ENCODE measurements at regions not wholly inside any gene's neighbourhood (a gene's known extent, or its start where the extent isn't known, plus 50 kb on each side); places are given as distances from the start of the nearest gene placed in this dataset.
"Not testable (repeated sequence)": the region's sequence is repeated elsewhere in the genome, so short reads cannot be mapped to it uniquely, and the experiment has no call there.

DNA sequence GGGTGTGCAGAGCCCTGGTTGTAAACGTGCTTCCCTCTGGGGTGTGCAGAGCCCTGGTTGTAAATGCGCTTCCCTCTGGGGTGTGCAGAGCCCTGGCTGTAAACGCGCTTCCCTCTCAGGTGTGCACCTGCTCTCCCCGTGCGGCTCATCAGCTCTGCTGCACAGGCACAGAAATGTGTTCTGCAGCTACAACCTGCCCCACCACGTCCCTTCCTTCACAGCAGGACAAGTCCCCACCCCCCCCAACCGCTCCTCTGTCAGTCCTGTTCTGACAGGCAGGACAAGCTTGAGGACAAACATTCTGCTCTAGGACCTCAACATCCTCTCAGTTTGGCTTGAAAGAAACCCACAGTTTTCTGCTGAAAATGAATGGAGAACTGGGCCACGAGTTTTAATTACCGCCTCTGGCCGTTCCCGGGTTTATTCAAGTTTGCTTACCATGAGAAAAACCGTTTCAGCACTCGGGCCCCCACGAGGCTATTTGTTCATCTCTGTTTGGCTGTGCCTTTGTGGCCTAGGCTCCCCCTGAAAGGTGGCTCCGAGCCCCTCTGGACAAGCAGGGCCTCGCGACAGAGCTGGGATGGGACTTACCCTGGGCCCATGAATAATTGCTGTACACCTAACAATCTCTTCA, 81.0 kb upstream of the ASB18 start:
- ATAC-seq (ENCODE audit: poor library complexity) (no peak), DNase-seq (no peak)
- intact Hi-C loops (cut with DNase I): no loop called here

GRCh38 chr2:236346366-236346765, 82.2 kb upstream of the ASB18 start:
- no peak for ATAC-seq (ENCODE audit: poor library complexity)
- DNase-seq: no peak
- intact Hi-C loops (cut with DNase I): no loop called here

- intact Hi-C loops (cut with DNase I): no loop called here
- ATAC-seq (ENCODE audit: poor library complexity) (no peak), DNase-seq (no peak)
Observed at GRCh38 chr2:236348279-236348678, 84.1 kb upstream of the ASB18 start.

GRCh38 chr2:236348976-236349375, 84.8 kb upstream of the ASB18 start:
- DNase-seq (no peak), ATAC-seq (ENCODE audit: poor library complexity) (no peak)
- intact Hi-C loops (cut with DNase I): no loop called here

DNA sequence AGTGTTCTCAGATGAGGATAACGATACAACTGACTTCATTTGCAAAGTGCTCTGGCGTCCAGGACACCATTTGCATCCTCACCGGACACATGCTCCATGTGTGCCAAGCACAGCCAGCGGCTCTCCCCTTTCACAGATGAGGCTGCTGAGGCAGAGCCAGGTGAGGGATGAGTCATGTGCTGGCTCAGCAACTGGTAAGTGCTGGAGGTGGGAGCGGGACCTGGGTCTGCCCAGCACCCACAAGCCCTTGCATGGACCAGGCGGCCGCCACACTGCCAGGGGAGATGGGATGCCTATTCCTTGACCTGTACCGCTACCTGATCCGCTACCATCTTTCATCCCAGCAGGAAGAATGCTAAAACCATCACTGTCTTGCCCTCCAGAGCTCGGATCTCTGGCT, 86.2 kb upstream of the ASB18 start:
- no peak for ATAC-seq (ENCODE audit: poor library complexity)
- no peak for DNase-seq
- intact Hi-C loops (cut with DNase I): loop anchor here (10.0 kb wide), 1 partner anchor 164 kb away; no protein-coding TSS in a partner anchor

GRCh38 chr2:236351966-236352525, 87.8 kb upstream of the ASB18 start:
- intact Hi-C loops (cut with DNase I): loop anchor here (2.0 to 10.0 kb wide), 2 partner anchors 163 to 709 kb away; no protein-coding TSS in a partner anchor
- DNase-seq (no peak), ATAC-seq (ENCODE audit: poor library complexity) (no peak)

DNA sequence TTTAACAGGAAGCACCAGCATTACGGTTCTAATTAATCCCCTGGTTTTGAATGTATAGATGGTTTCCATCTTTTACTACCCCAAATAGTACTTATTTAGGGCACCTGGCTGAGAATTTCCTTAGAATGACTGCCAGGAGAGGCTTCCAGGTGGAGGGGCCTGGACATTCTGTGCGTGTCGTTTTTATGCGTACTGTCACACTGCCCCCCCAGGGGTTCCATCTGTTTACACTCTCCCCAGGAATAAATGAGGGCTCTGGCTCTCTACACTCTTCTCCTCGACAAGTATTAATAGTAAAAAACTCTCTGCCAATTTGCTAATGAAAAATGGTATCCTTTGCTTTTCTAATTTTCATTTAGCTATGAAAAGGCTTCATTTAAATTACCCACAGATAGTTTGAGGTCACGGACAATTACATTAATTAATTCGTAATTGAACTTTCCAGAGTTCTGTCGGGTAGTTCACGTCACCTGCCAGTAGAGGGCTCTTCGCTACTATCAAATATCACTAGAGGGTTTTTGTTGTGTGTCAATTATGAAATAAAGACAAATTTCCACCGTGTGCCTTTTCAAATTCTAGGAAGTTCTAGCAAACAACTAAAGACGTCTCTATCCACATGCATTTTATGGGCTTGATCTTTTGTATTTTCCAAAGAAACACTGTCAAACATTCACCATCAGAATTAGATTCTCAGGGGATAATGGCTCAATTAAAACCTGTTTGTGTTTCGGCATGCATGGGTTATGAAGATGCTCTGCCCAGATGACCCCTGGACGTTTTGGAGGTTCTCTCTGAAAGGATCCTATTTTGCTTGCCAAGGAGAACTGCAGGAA, 88.8 kb upstream of the ASB18 start:
- DNase-seq (no peak), ATAC-seq (ENCODE audit: poor library complexity) (peak; percentile 53)
- intact Hi-C loops (cut with DNase I): loop anchor here (2.0 to 10.0 kb wide), 2 partner anchors 162 to 708 kb away; no protein-coding TSS in a partner anchor

DNA sequence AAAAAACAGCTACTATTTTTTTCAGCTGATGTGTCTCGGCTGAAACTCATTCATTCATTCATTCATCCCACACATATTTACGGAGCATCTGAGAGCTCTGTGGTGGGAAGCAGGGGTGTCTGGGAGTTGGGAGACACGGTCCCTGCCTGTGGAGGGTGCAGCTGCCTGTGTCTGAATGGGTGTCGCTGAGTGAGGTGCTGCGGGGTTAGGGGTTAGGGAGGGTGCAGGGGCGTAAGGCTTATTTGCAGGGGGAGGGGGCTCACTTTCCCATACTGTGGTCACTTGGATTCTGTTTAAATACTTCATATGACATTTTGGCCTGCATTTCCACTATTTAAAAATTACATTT, 89.4 kb upstream of the ASB18 start:
- no peak for ATAC-seq (ENCODE audit: poor library complexity)
- DNase-seq: no peak
- intact Hi-C loops (cut with DNase I): loop anchor here (2.0 to 10.0 kb wide), 2 partner anchors 161 to 707 kb away; no protein-coding TSS in a partner anchor

- ATAC-seq (ENCODE audit: poor library complexity): no peak
- no peak for DNase-seq
- intact Hi-C loops (cut with DNase I): loop anchor here (2.0 to 10.0 kb wide), 2 partner anchors 161 to 673 kb away; no protein-coding TSS in a partner anchor
Observed at GRCh38 chr2:236354056-236354940, 90.1 kb upstream of the ASB18 start.

DNA sequence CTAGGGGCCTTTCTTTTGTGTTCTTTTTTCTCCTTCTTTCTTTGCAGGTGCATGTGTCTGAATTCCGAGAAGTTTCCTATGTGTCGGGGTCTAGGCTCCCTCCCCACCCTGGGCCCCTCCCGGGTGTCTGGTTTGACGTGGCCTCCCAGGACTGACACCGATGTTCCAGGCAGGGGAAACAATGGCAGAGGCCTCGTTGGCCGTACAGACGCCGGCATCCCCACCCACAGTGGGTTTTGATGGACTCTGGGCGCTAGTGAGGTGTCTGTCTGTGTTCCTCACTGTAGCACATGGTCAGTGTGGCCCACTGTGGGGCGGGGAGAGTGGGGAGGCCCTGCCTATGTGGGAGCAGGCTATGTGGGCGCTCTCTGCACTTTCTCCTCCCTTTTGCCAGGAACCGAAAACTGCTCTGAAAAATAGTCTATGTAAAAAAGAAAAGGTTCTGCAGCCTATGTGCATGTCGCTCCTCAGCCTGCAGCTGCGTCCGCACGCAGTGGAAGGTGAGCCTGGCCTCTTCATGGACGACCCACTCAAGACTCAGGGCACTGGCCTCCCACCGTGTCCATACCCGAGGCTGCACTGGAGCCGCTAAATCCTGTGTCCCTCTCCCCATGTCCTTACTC, 90.9 kb upstream of the ASB18 start:
- intact Hi-C loops (cut with DNase I): loop anchor here (2.0 to 10.0 kb wide), 2 partner anchors 160 to 672 kb away; no protein-coding TSS in a partner anchor
- ATAC-seq (ENCODE audit: poor library complexity): no peak
- DNase-seq: no peak

DNA sequence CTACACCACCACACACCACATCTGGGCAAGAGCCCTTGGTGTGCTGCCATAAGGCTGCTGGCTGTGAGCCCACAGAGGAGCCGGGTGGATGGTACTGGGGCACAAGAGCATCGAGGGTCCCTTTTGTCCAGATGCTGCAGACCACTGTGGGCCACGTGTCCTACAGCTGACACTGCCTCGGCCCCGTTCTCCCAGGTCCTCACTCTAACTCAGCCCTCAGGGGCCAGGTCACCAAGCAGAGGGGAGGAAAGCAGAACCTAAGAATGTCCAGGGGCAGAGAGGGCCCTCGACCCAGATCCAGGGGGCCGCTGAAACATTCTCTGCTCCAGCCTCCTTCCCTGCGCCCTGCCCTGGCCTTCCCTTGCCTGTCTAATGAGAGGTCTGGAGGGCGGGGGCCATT, 91.7 kb upstream of the ASB18 start:
- intact Hi-C loops (cut with DNase I): loop anchor here (2.0 to 10.0 kb wide), 2 partner anchors 159 to 671 kb away; no protein-coding TSS in a partner anchor
- DNase-seq (no peak), ATAC-seq (ENCODE audit: poor library complexity) (peak; percentile 30)

DNA sequence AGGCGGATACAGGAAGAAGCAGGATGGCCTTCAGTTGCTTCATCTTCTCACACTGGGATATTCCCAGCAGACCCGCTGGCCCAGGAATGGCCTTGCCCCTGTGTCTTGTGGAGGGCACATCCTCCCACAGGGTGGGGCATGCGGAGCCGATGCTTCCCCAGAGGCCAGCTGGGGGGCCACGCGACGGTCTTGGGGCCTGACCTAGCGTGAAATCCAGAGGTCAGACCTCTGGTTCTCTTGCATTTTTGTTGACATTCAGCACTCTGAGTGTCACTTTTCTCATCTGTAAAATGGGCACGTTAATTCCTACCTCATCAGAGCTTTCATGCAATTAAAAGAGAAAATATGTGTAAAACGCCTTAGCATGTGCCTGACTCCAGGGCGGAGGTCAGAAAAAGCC, 92.1 kb upstream of the ASB18 start:
- ATAC-seq (ENCODE audit: poor library complexity); DNase-seq: not testable (repeated sequence)
- intact Hi-C loops (cut with DNase I): loop anchor here (10.0 kb wide), 1 partner anchor 158 kb away; no protein-coding TSS in a partner anchor

- not testable (repeated sequence) for ATAC-seq (ENCODE audit: poor library complexity); DNase-seq
- intact Hi-C loops (cut with DNase I): loop anchor here (10.0 kb wide), 1 partner anchor 156 kb away; no protein-coding TSS in a partner anchor
Observed at GRCh38 chr2:236358482-236358881, 94.3 kb upstream of the ASB18 start.

GRCh38 chr2:236359426-236360045, 95.3 kb upstream of the ASB18 start:
- intact Hi-C loops (cut with DNase I): loop anchor here (10.0 kb wide), 2 partner anchors 155 to 215 kb away; no protein-coding TSS in a partner anchor
- DNase-seq (no peak), ATAC-seq (ENCODE audit: poor library complexity) (no peak)

GRCh38 chr2:236360496-236360895, 96.3 kb upstream of the ASB18 start:
- intact Hi-C loops (cut with DNase I): loop anchor here (10.0 kb wide), 1 partner anchor 214 kb away; no protein-coding TSS in a partner anchor
- no peak for ATAC-seq (ENCODE audit: poor library complexity)
- DNase-seq: no peak

GRCh38 chr2:236363711-236364277, 99.6 kb upstream of the ASB18 start:
- intact Hi-C loops (cut with DNase I): loop anchor here (10.0 kb wide), 1 partner anchor 211 kb away; no protein-coding TSS in a partner anchor
- DNase-seq: no peak
- peak; percentile 66 for ATAC-seq (ENCODE audit: poor library complexity)

Measured in Right ventricle myocardium superior (tissue), 1 donor.